ENCODE measurements at regions not wholly inside any gene's neighbourhood (a gene's known extent, or its start where the extent isn't known, plus 50 kb on each side); places are given as distances from the start of the nearest gene placed in this dataset.

- no peak overlapping the region for H3K27ac ChIP-seq (ENCODE audit: low read depth, low read length)
- no peak overlapping the region for H2BK12ac ChIP-seq (ENCODE audit: low read length)
- no peak overlapping the region for H2AFZ ChIP-seq (ENCODE audit: insufficient read depth, low read length, poor library complexity)
- no peak overlapping the region for H4K91ac ChIP-seq (ENCODE audit: low read depth, low read length)
- no peaks in the 10 kb centered on the region for H3K27me3 ChIP-seq (ENCODE audit: insufficient read depth, low read length)
- no peak overlapping the region for H2AK5ac ChIP-seq (ENCODE audit: low read length)
- H3K36me3 ChIP-seq (ENCODE audit: control insufficient read depth in 1 of 2, insufficient read depth in 2 of 2, low read length in 2 of 2), result no peaks in the 10 kb centered on the region
- DNase-seq, result no peak
- no peaks in the 10 kb centered on the region for H3K79me1 ChIP-seq (ENCODE audit: low read length)
- no peak overlapping the region for H3K23ac ChIP-seq (ENCODE audit: low read length)
- no peak overlapping the region for H3K14ac ChIP-seq (ENCODE audit: low read length)
- no CpG with 5 or more reads among the region's 3 CpGs for WGBS (ENCODE audit: extremely low coverage, insufficient coverage, insufficient read length)
- H3K79me2 ChIP-seq (ENCODE audit: control insufficient read depth, insufficient read depth, low read length, poor library complexity), result no peaks in the 10 kb centered on the region
- no peak overlapping the region for H4K8ac ChIP-seq (ENCODE audit: low read depth, low read length)
- no peak overlapping the region for H3K18ac ChIP-seq (ENCODE audit: low read length)
- H3K9ac ChIP-seq (ENCODE audit: low read length), result no peak overlapping the region
- H4K12ac ChIP-seq (ENCODE audit: low read depth, low read length), result no peak overlapping the region
- H3K4me1 ChIP-seq (ENCODE audit: control insufficient read depth in 1 of 2, insufficient read depth in 2 of 2, low read length in 2 of 2), result no peaks in the 10 kb centered on the region
- no peak overlapping the region for H2BK5ac ChIP-seq (ENCODE audit: low read depth, low read length, poor library complexity)
- H3K9me3 ChIP-seq (ENCODE audit: insufficient read depth, low read depth, low read length), result no peaks in the 10 kb centered on the region
- no peak overlapping the region for H3K4ac ChIP-seq (ENCODE audit: low read depth, low read length)
- H3K4me2 ChIP-seq (ENCODE audit: low read length), result no peak overlapping the region
- H3K4me3 ChIP-seq (ENCODE audit: low read depth, low read length), result no peak overlapping the region
- no peak overlapping the region for H2BK120ac ChIP-seq (ENCODE audit: insufficient read depth, low read length, poor library complexity)
Measured at GRCh38 chr10:106380706-106381105, 783.8 kb downstream of the SORCS1 start.

GRCh38 chr10:106378251-106378650 lies 786.3 kb downstream of the SORCS1 start:
- Histone ChIP-seq H3K18ac (ENCODE audit: low read length) (no peak overlapping the region), H2BK12ac (ENCODE audit: low read length) (no peak overlapping the region), H3K9me3 (ENCODE audit: insufficient read depth, low read depth, low read length) (no peaks in the 10 kb centered on the region), H2BK120ac (ENCODE audit: insufficient read depth, low read length, poor library complexity) (no peak overlapping the region), H3K27ac (ENCODE audit: low read depth, low read length) (no peak overlapping the region), H2AK5ac (ENCODE audit: low read length) (no peak overlapping the region), H4K91ac (ENCODE audit: low read depth, low read length) (no peak overlapping the region), H3K79me2 (ENCODE audit: control insufficient read depth, insufficient read depth, low read length, poor library complexity) (no peaks in the 10 kb centered on the region), H3K14ac (ENCODE audit: low read length) (no peak overlapping the region), H3K36me3 (ENCODE audit: control insufficient read depth in 1 of 2, insufficient read depth in 2 of 2, low read length in 2 of 2) (no peaks in the 10 kb centered on the region), H2BK5ac (ENCODE audit: low read depth, low read length, poor library complexity) (no peak overlapping the region), H3K9ac (ENCODE audit: low read length) (no peak overlapping the region), H2AFZ (ENCODE audit: insufficient read depth, low read length, poor library complexity) (no peak overlapping the region), H4K12ac (ENCODE audit: low read depth, low read length) (no peak overlapping the region), H3K27me3 (ENCODE audit: insufficient read depth, low read length) (no peaks in the 10 kb centered on the region), H3K23ac (ENCODE audit: low read length) (no peak overlapping the region), H3K4me1 (ENCODE audit: control insufficient read depth in 1 of 2, insufficient read depth in 2 of 2, low read length in 2 of 2) (no peaks in the 10 kb centered on the region), H3K4me3 (ENCODE audit: low read depth, low read length) (no peak overlapping the region), H3K4me2 (ENCODE audit: low read length) (no peak overlapping the region), H4K8ac (ENCODE audit: low read depth, low read length) (no peak overlapping the region), H3K79me1 (ENCODE audit: low read length) (no peaks in the 10 kb centered on the region), H3K4ac (ENCODE audit: low read depth, low read length) (no peak overlapping the region)
- no peak for DNase-seq
- no CpG with 5 or more reads among the region's 3 CpGs for WGBS (ENCODE audit: extremely low coverage, insufficient coverage, insufficient read length)

- H3K27me3 ChIP-seq (ENCODE audit: insufficient read depth, low read length), result no peaks in the 10 kb centered on the region
- DNase-seq, result no peak
- no peak overlapping the region for H3K27ac ChIP-seq (ENCODE audit: low read depth, low read length)
- no peaks in the 10 kb centered on the region for H3K4me1 ChIP-seq (ENCODE audit: control insufficient read depth in 1 of 2, insufficient read depth in 2 of 2, low read length in 2 of 2)
- H3K4me3 ChIP-seq (ENCODE audit: low read depth, low read length), result no peak overlapping the region
- no peak overlapping the region for H4K91ac ChIP-seq (ENCODE audit: low read depth, low read length)
- H2AFZ ChIP-seq (ENCODE audit: insufficient read depth, low read length, poor library complexity), result no peak overlapping the region
- H3K79me2 ChIP-seq (ENCODE audit: control insufficient read depth, insufficient read depth, low read length, poor library complexity), result no peaks in the 10 kb centered on the region
- H3K14ac ChIP-seq (ENCODE audit: low read length), result no peak overlapping the region
- H3K36me3 ChIP-seq (ENCODE audit: control insufficient read depth in 1 of 2, insufficient read depth in 2 of 2, low read length in 2 of 2), result no peaks in the 10 kb centered on the region
- no peak overlapping the region for H3K4ac ChIP-seq (ENCODE audit: low read depth, low read length)
- no peak overlapping the region for H2BK120ac ChIP-seq (ENCODE audit: insufficient read depth, low read length, poor library complexity)
- H3K9me3 ChIP-seq (ENCODE audit: insufficient read depth, low read depth, low read length), result no peaks in the 10 kb centered on the region
- H2BK12ac ChIP-seq (ENCODE audit: low read length), result no peak overlapping the region
- H4K12ac ChIP-seq (ENCODE audit: low read depth, low read length), result no peak overlapping the region
- no peak overlapping the region for H3K4me2 ChIP-seq (ENCODE audit: low read length)
- H3K23ac ChIP-seq (ENCODE audit: low read length), result no peak overlapping the region
- H3K18ac ChIP-seq (ENCODE audit: low read length), result no peak overlapping the region
- no peak overlapping the region for H2BK5ac ChIP-seq (ENCODE audit: low read depth, low read length, poor library complexity)
- no peak overlapping the region for H2AK5ac ChIP-seq (ENCODE audit: low read length)
- WGBS (ENCODE audit: extremely low coverage, insufficient coverage, insufficient read length), result no CpG with 5 or more reads among the region's 6 CpGs
- H3K79me1 ChIP-seq (ENCODE audit: low read length), result no peaks in the 10 kb centered on the region
- H3K9ac ChIP-seq (ENCODE audit: low read length), result no peak overlapping the region
- no peak overlapping the region for H4K8ac ChIP-seq (ENCODE audit: low read depth, low read length)
Measured at GRCh38 chr10:106370751-106371150, 793.8 kb downstream of the SORCS1 start.

- Histone ChIP-seq H3K18ac (ENCODE audit: low read length) (no peak overlapping the region), H3K9ac (ENCODE audit: low read length) (no peak overlapping the region), H3K79me1 (ENCODE audit: low read length) (no peaks in the 10 kb centered on the region), H4K91ac (ENCODE audit: low read depth, low read length) (no peak overlapping the region), H3K79me2 (ENCODE audit: control insufficient read depth, insufficient read depth, low read length, poor library complexity) (no peaks in the 10 kb centered on the region), H3K4me1 (ENCODE audit: control insufficient read depth in 1 of 2, insufficient read depth in 2 of 2, low read length in 2 of 2) (no peaks in the 10 kb centered on the region), H2BK120ac (ENCODE audit: insufficient read depth, low read length, poor library complexity) (no peak overlapping the region), H3K14ac (ENCODE audit: low read length) (no peak overlapping the region), H2AFZ (ENCODE audit: insufficient read depth, low read length, poor library complexity) (no peak overlapping the region), H3K27me3 (ENCODE audit: insufficient read depth, low read length) (no peaks in the 10 kb centered on the region), H3K4me2 (ENCODE audit: low read length) (no peak overlapping the region), H3K23ac (ENCODE audit: low read length) (no peak overlapping the region), H3K4ac (ENCODE audit: low read depth, low read length) (no peak overlapping the region), H2BK12ac (ENCODE audit: low read length) (no peak overlapping the region), H2BK5ac (ENCODE audit: low read depth, low read length, poor library complexity) (no peak overlapping the region), H2AK5ac (ENCODE audit: low read length) (no peak overlapping the region), H4K8ac (ENCODE audit: low read depth, low read length) (no peak overlapping the region), H3K27ac (ENCODE audit: low read depth, low read length) (no peak overlapping the region), H3K4me3 (ENCODE audit: low read depth, low read length) (no peak overlapping the region), H3K36me3 (ENCODE audit: control insufficient read depth in 1 of 2, insufficient read depth in 2 of 2, low read length in 2 of 2) (no peaks in the 10 kb centered on the region), H4K12ac (ENCODE audit: low read depth, low read length) (no peak overlapping the region), H3K9me3 (ENCODE audit: insufficient read depth, low read depth, low read length) (no peaks in the 10 kb centered on the region)
- no peak for DNase-seq
- WGBS (ENCODE audit: extremely low coverage, insufficient coverage, insufficient read length), result no CpG with 5 or more reads among the region's 2 CpGs
Measured at GRCh38 chr10:106360870-106361269, 803.6 kb downstream of the SORCS1 start.

All from trophoblast cell (in vitro differentiated cells and primary cell).